ENCODE measurements at regions not wholly inside any gene's neighbourhood (a gene's known extent, or its start where the extent isn't known, plus 50 kb on each side); places are given as distances from the start of the nearest gene placed in this dataset.

DNA sequence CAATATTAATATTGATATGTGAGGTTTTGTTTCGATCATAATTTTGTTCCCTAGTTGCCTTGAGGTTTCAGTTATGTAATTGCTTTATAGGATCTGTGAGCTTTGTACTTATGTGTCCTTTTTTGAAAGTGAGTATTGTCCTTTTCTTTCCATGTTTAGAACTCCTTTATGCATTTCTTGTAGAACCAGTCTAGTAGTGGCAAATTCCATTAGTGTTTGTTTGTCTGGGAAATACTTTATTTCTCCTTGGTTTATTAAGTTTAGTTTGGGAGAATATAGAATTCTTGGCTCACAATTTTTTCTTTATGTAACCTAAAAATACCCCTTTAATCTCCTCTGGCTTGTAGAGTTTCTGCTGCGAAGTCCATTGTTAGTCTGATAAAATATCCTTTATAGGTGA is 127.5 kb upstream of the KITLG start:
- no peak for DNase-seq (ENCODE audit: low spot score)
- TF ChIP-seq, protein P1, sequence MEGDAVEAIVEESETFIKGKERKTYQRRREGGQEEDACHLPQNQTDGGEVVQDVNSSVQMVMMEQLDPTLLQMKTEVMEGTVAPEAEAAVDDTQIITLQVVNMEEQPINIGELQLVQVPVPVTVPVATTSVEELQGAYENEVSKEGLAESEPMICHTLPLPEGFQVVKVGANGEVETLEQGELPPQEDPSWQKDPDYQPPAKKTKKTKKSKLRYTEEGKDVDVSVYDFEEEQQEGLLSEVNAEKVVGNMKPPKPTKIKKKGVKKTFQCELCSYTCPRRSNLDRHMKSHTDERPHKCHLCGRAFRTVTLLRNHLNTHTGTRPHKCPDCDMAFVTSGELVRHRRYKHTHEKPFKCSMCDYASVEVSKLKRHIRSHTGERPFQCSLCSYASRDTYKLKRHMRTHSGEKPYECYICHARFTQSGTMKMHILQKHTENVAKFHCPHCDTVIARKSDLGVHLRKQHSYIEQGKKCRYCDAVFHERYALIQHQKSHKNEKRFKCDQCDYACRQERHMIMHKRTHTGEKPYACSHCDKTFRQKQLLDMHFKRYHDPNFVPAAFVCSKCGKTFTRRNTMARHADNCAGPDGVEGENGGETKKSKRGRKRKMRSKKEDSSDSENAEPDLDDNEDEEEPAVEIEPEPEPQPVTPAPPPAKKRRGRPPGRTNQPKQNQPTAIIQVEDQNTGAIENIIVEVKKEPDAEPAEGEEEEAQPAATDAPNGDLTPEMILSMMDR (IDR thresholded peaks at IDR 0.05; ENCODE audit: extremely low read depth, missing control alignments), result no peak

DNA sequence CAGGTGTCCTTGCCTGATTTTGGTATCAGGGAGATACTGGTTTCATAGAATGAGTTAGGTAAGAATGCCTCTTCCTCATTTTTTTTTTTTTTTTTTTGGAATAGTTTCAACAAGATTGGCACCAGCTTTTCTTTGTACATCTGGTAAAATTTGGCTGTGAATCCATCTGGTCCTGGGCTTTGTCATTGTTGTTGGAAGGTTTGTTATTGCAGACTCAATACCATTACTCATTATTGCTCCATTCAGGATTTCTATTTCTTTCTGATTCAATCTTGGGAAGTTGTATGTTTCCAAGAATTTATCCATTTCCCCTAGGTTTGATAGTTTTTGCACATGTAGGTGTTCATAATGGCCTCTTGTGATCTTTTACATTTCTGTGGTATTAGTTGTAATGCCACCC is 126.0 kb upstream of the KITLG start:
- TF ChIP-seq, protein P1 (IDR thresholded peaks at IDR 0.05; ENCODE audit: extremely low read depth, missing control alignments), result no peak
- no peak for DNase-seq (ENCODE audit: low spot score)

DNA sequence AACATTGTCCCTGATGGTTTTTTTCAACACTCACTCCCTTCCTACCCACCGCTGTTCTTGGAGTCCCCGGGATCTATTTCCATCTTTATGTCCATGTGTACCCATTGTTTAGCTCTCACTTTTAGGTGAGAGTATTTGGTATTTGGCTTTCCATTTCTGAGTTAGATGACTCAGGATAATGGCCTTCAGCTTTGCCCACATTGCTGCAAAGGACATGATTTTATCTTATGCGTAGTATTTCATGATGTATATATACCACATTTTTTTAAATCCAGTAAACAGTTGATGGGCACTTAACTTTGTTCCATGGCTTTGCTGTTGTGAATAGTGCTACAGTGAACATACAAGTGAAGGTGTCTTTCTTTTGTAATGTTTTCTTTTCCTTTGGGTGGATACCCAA is 123.5 kb upstream of the KITLG start:
- DNase-seq (ENCODE audit: low spot score), result no peak
- TF ChIP-seq, protein P1 (IDR thresholded peaks at IDR 0.05; ENCODE audit: extremely low read depth, missing control alignments), result no peak

DNA sequence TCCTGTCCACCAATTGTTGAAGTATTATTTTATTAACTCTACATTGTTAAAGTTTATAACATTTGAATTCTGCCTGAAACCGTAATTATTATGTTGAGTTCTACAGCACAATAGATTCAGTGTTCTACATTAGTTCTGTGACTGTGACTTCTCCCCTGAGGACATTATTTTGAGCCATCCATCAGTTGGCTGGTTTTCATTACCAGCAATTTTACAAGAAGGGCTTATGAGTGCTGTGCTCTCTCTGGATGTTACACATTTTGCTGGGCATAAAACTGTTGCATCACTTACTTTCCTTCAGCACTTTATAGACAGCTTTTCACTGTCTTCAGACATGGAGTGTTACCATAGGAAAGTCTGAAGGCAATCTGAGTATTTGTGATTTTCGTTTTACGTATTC is 118.2 kb upstream of the KITLG start:
- DNase-seq (ENCODE audit: low spot score), result no peak
- TF ChIP-seq, protein P1 (IDR thresholded peaks at IDR 0.05; ENCODE audit: extremely low read depth, missing control alignments), result no peak

DNA sequence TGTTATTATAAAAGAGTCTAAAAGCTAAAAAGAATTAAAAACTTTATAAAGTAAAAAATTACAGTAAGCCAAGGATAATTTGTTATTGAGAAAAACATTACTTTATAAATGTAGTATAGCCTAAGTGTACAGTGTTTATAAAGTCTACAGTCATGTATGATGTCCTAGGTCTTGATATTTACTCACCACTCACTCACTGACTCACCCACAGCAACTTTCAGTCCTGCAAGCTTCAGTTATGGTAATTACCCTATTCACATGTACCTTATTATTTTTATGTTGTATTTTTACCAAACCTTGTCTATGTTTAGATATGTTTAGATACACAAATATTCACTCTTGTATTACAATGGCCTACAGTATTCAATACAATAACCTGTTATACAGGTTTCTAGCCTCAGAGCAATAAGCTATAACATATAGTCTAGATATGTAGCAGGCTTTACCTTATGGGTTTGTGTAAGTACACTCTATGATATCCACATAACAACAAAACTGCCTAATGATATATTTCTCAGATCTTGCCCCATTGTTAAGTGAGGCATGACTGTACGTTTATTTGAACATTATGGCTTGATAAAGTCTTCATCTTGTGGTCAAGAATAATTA is 113.7 kb upstream of the KITLG start:
- DNase-seq (ENCODE audit: low spot score), result no peak

DNA sequence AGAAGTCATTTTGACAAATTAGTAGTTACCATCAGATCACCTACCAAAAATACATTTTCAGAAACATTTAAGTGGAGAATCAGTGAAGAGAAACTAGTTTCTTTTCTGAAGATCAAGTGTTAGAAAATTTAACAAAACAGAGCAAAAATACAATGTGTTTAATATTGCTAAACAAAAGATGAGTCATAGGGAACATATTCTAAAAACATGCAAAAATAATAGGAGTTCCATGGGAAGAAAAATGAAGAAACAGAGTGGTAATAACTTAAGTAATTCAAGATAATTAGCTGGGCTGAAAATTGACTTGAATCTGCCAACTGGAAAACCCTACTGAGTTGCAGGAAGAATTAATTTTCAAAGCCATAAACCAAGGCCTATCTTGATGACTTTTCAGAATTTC is 111.5 kb upstream of the KITLG start:
- no peak for DNase-seq (ENCODE audit: low spot score)
- TF ChIP-seq, protein P1 (IDR thresholded peaks at IDR 0.05; ENCODE audit: extremely low read depth, missing control alignments), result no peak

More for the DNA sequence above, 113.7 kb upstream of the KITLG start:
- TF ChIP-seq, protein P1 (IDR thresholded peaks at IDR 0.05; ENCODE audit: extremely low read depth, missing control alignments), result no peak

DNA sequence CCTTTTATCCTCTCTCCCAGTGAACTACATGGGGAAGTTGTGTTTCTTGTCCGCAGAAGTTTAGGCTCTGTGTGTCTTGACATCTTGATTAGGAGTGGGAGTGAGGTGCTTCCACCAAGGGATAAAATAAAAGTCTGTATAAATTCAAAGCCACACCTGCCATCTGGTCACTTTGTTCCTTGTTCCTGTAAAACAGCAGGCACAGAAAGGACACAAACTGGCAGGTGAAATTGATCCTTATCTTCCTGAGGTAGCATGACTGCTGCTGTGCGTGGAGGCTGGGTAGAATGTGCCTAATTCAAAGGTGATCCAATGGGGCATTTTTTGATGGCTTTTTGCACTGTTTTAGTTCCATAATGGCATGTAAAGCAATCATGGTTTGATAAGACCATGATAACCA is 104.3 kb upstream of the KITLG start:
- DNase-seq (ENCODE audit: low spot score), result no peak
- TF ChIP-seq, protein P1 (IDR thresholded peaks at IDR 0.05; ENCODE audit: extremely low read depth, missing control alignments), result no peak

All from GM20000 (cell line).